ENCODE measurements at regions not wholly inside any gene's neighbourhood (a gene's known extent, or its start where the extent isn't known, plus 50 kb on each side); places are given as distances from the start of the nearest gene placed in this dataset.
A peak's percentile ranks its signal among the peaks of the same experiment; 100 is the strongest.

DNA sequence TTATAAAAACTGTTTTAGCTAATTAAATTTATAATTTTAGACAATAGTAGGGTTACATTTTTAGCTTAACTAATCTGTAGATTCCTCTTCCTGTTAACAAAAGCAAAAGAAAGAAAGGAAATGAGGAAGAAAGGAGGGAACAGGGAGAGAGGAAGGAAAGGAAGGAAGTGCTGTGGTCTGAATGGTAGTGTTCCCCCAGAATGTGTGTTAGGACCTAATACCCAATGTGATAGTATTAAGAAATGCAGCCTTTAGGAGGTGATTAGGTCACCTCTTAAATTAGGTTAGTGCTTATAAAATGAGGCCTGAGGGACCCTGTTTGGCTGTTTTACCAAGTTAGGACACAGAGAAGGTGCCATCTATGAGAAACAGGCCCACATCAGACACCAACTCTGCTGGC lies 136.9 kb upstream of the SAMSN1 start:
- TF ChIP-seq POLR2A (conservative IDR thresholded peaks at IDR 0.05): no peak
- TF ChIP-seq KDM1A (IDR thresholded peaks at IDR 0.05): no peak
- no peak for TF ChIP-seq ELF1 (tag; IDR thresholded peaks at IDR 0.05)
- no peak for TF ChIP-seq IRF2 (CRISPR knock-in tag; IDR thresholded peaks at IDR 0.05)
- no peak for TF ChIP-seq TAF9B (IDR thresholded peaks at IDR 0.05; ENCODE audit: partially characterized antibody)
- TF ChIP-seq JUND (IDR thresholded peaks at IDR 0.05; ENCODE audit: borderline replicate concordance, low read depth, low read length): no peak
- no peak for TF ChIP-seq JUND (tag; IDR thresholded peaks at IDR 0.05; ENCODE audit: borderline replicate concordance, low read depth, low read length)
- TF ChIP-seq ATF1 (CRISPR knock-in tag; IDR thresholded peaks at IDR 0.05): no peak
- TF ChIP-seq ATF1 (tag; IDR thresholded peaks at IDR 0.05): no peak
- TF ChIP-seq CTCF (IDR thresholded peaks at IDR 0.05 in 2 of 3, conservative IDR thresholded peaks at IDR 0.05 in 1 of 3; ENCODE audit: insufficient read depth in 2 of 3, low read depth in 1 of 3, low read length in 3 of 3): no peak
- no peak for TF ChIP-seq CEBPB (tag; IDR thresholded peaks at IDR 0.05)
- TF ChIP-seq SPI1 (IDR thresholded peaks at IDR 0.05; ENCODE audit: borderline replicate concordance, low read depth, low read length): peak; percentile 51; the same call in 1 of the 2 replicates
- TF ChIP-seq BRCA1 (IDR thresholded peaks at IDR 0.05): no peak
- TF ChIP-seq BRCA1 (CRISPR knock-in tag; IDR thresholded peaks at IDR 0.05): no peak
- no peak for TF ChIP-seq RFX5 (IDR thresholded peaks at IDR 0.05; ENCODE audit: low read depth, low read length)

All from K562 (cell line).